IMR-90 (cell line): ENCODE measurements at regions not wholly inside any gene's neighbourhood (a gene's known extent, or its start where the extent isn't known, plus 50 kb on each side); places are given as distances from the start of the nearest gene placed in this dataset.

Source experiments
- ATAC-seq: fragments of 200-7000 bp; cut with Tn5 transposase; 2 replicates; pipeline ENCODE4 v1.9.1; 2020; ENCODE audit warnings: low read depth, mild to moderate bottlenecking, moderate library complexity
- BruUV-seq: library from RNA; stranded (reverse); fragments of 400-500 nt; replicated peaks from 2 replicates; lab custom pipeline; 2021; lab: Mats Ljungman, UMichigan
- CTCF ChIA-PET: fragments of 300-600 bp; formaldehyde crosslinking; extraction: SDS; loops from one replicate; lab custom pipeline; 2021; ENCODE audit warnings: antibody characterized with exemption; lab: Yijun Ruan, JAX
- POLR2A ChIA-PET: fragments of 300-600 bp; sonication (Branson Sonifier 250); formaldehyde crosslinking; loops from one replicate; lab custom pipeline; 2022; ENCODE audit warnings: antibody characterized with exemption; ENCODE audit not compliant: unreplicated experiment; lab: Charles Lee
- DNase-seq: peaks from one replicate; pipeline ENCODE4 v3.0.0; 2013
- H2AFZ ChIP-seq: replicated peaks from 2 replicates; pipeline ENCODE3; 2013; ENCODE audit warnings: low read length, mild to moderate bottlenecking; ENCODE audit not compliant: poor library complexity
- H2AK5ac ChIP-seq: 2 replicates; pipeline ENCODE4 v1.6.1; 2013; ENCODE audit warnings: low read depth, low read length, inconsistent platforms
- H2AK9ac ChIP-seq: replicated peaks from 2 replicates; pipeline ENCODE3; 2013; ENCODE audit warnings: mild to moderate bottlenecking, low read depth, low read length, moderate library complexity; ENCODE audit not compliant: poor library complexity
- H2BK120ac ChIP-seq: 2 replicates; pipeline ENCODE4 v1.6.1; 2013; ENCODE audit warnings: low read depth, low read length, inconsistent platforms
- H2BK15ac ChIP-seq: 3 replicates; pipeline ENCODE4 v1.6.1; 2013; ENCODE audit warnings: low read depth, low read length, inconsistent platforms
- H2BK20ac ChIP-seq: 2 replicates; pipeline ENCODE4 v1.6.1; 2013; ENCODE audit warnings: low read depth, mild to moderate bottlenecking, inconsistent platforms, low read length, moderate library complexity
- H2BK5ac ChIP-seq: 2 replicates; pipeline ENCODE4 v1.6.1; 2013; ENCODE audit warnings: mild to moderate bottlenecking, low read depth, low read length, inconsistent platforms; ENCODE audit not compliant: poor library complexity, severe bottlenecking
- H3K14ac ChIP-seq: replicated peaks from 2 replicates; pipeline ENCODE4 v1.6.1; 2013; ENCODE audit warnings: low read depth, low read length, inconsistent platforms
- H3K18ac ChIP-seq: 2 replicates; pipeline ENCODE4 v1.6.1; 2013; ENCODE audit warnings: low read depth, low read length, control low read depth
- H3K23ac ChIP-seq: 2 replicates; pipeline ENCODE4 v1.6.1; 2013; ENCODE audit warnings: low read depth, low read length, inconsistent platforms
- H3K27ac ChIP-seq: 2 replicates; pipeline ENCODE4 v1.5.1; 2013; ENCODE audit warnings: mild to moderate bottlenecking, control low read depth, low read length; ENCODE audit not compliant: insufficient read depth
- H3K27me3 ChIP-seq: 2 replicates; pipeline ENCODE4 v1.6.1; 2013; ENCODE audit warnings: low read length; ENCODE audit not compliant: control insufficient read depth, insufficient read depth
- H3K36me3 ChIP-seq: 2 replicates; pipeline ENCODE4 v1.6.1; 2013; ENCODE audit warnings: low read length, mixed read lengths; ENCODE audit not compliant: control insufficient read depth, insufficient read depth
- H3K4ac ChIP-seq: 2 replicates; pipeline ENCODE4 v1.6.1; 2013; ENCODE audit warnings: low read depth, low read length, inconsistent platforms
- H3K4me1 ChIP-seq: 2 replicates; pipeline ENCODE4 v1.6.1; 2013; ENCODE audit warnings: low read length, mixed read lengths; ENCODE audit not compliant: control insufficient read depth, insufficient read depth
- H3K4me2 ChIP-seq: 2 replicates; pipeline ENCODE4 v1.6.1; 2013; ENCODE audit warnings: low read depth, mild to moderate bottlenecking, control low read depth, low read length, moderate library complexity
- H3K4me3 ChIP-seq: 2 replicates; pipeline ENCODE4 v1.5.1; 2013; ENCODE audit warnings: low read depth, mild to moderate bottlenecking, control low read depth, low read length, moderate library complexity; ENCODE audit not compliant: insufficient read depth
- H3K56ac ChIP-seq: 2 replicates; pipeline ENCODE4 v1.6.1; 2013; ENCODE audit warnings: low read length, inconsistent platforms; ENCODE audit not compliant: insufficient read depth; ENCODE audit errors: extremely low read depth
- H3K79me1 ChIP-seq, 2 experiments: 2 replicates each; pipeline ENCODE4 v1.6.1; 2013; ENCODE audit warnings: low read length in 2 of 2, inconsistent platforms in 1 of 2, low read depth in 1 of 2
- H3K9ac ChIP-seq: 2 replicates; pipeline ENCODE4 v1.6.1; 2013; ENCODE audit warnings: low read depth, low read length, control low read depth
- H3K9me1 ChIP-seq: 2 replicates; pipeline ENCODE4 v1.6.1; 2013; ENCODE audit warnings: low read length, inconsistent platforms; ENCODE audit not compliant: insufficient read depth
- H3K9me3 ChIP-seq: 2 replicates; pipeline ENCODE4 v1.6.1; 2013; ENCODE audit warnings: low read length; ENCODE audit not compliant: control insufficient read depth, insufficient read depth
- H4K20me1 ChIP-seq: 2 replicates; pipeline ENCODE4 v1.6.1; 2013; ENCODE audit warnings: low read length, inconsistent platforms; ENCODE audit not compliant: insufficient read depth
- H4K5ac ChIP-seq: 2 replicates; pipeline ENCODE4 v1.6.1; 2013; ENCODE audit warnings: mild to moderate bottlenecking, low read depth, low read length, control low read depth
- H4K8ac ChIP-seq, 2 experiments: 2 replicates each; pipeline ENCODE4 v1.6.1; 2013; ENCODE audit warnings: low read depth in 2 of 2, low read length in 2 of 2, control low read depth in 1 of 2, inconsistent platforms in 1 of 2
- H4K91ac ChIP-seq: 2 replicates; pipeline ENCODE4 v1.6.1; 2013; ENCODE audit warnings: low read depth, low read length, inconsistent platforms; ENCODE audit not compliant: insufficient read depth
- BHLHE40 ChIP-seq: fragments of 150-350 bp; IDR thresholded peaks from 2 replicates; pipeline ENCODE4 v1.6.1; 2016; ENCODE audit warnings: mild to moderate bottlenecking, low read depth, low read length
- ELK1 ChIP-seq: fragments of 150-350 bp; IDR thresholded peaks from 2 replicates; pipeline ENCODE4 v1.6.1; 2016; ENCODE audit warnings: low read depth, mild to moderate bottlenecking, low read length, moderate library complexity, borderline replicate concordance
- FOS ChIP-seq: fragments of 150-350 bp; IDR thresholded peaks from 2 replicates; pipeline ENCODE4 v1.6.1; 2016; ENCODE audit warnings: low read depth, low read length
- MAFK ChIP-seq: IDR thresholded peaks from 2 replicates; pipeline ENCODE4 v1.6.1; 2012; ENCODE audit warnings: low read depth, low read length, improper control_type of control experiment
- MXI1 ChIP-seq: IDR thresholded peaks from 2 replicates; pipeline ENCODE4 v1.6.1; 2012; ENCODE audit warnings: low read depth, mild to moderate bottlenecking, low read length, moderate library complexity, borderline replicate concordance
- NFE2L2 ChIP-seq: fragments of 150-350 bp; IDR thresholded peaks from 2 replicates; pipeline ENCODE4 v1.6.1; 2016; ENCODE audit warnings: low read depth, mild to moderate bottlenecking, low read length
- RAD21 ChIP-seq: IDR thresholded peaks from 2 replicates; pipeline ENCODE4 v1.6.1; 2012; ENCODE audit warnings: low read length, improper control_type of control experiment
- RCOR1 ChIP-seq: IDR thresholded peaks from 2 replicates; pipeline ENCODE4 v1.6.1; 2012; ENCODE audit warnings: mild to moderate bottlenecking, low read length, improper control_type of control experiment; ENCODE audit not compliant: insufficient replicate concordance
- USF2 ChIP-seq: fragments of 150-350 bp; IDR thresholded peaks from 2 replicates; pipeline ENCODE4 v1.6.1; 2017; ENCODE audit warnings: mild to moderate bottlenecking, antibody characterized with exemption, low read length, low read depth
- WGBS, 2 experiments: methylation state at CpG; one replicate each; pipeline versions ENCODE4 v1.1.5 to v1.1.7; 2013; ENCODE audit warnings: missing lambda C conversion rate in 2 of 2; ENCODE audit not compliant: insufficient read length in 1 of 2; ENCODE audit errors: extremely low coverage in 2 of 2; 5-methylcytosine and 5-hydroxymethylcytosine counted together
- dilution Hi-C: fragments of 300-500 bp; cut with HindIII; formaldehyde crosslinking; loops from one replicate; pipeline ENCODE4 v1.14.3; 2018; ENCODE audit warnings: low sequenced_read_pairs; ENCODE audit not compliant: unreplicated experiment
- in situ Hi-C: fragments of 300-500 bp; cut with MboI; formaldehyde crosslinking; loops from 3 replicates; pipeline ENCODE4 v1.14.3; 2019; ENCODE audit warnings: low sequenced_read_pairs, inconsistent platforms, mixed read lengths
- intact Hi-C: fragments of 100-400 bp; cut with micrococcal nuclease; formaldehyde crosslinking; loops from 2 replicates; pipeline ENCODE4 v1.10.0; 2022

GRCh38 chr4:171117457-171117856 is 695.7 kb upstream of the GALNTL6 start:
- Histone ChIP-seq H4K91ac (no peak overlapping the region), H3K56ac (no peak overlapping the region), H3K36me3 (no peaks in the 10 kb centered on the region), H4K5ac (no peak overlapping the region), H2AK9ac (no peak overlapping the region), H3K27me3 (no peaks in the 10 kb centered on the region), H2BK15ac (no peak overlapping the region), H3K4ac (no peak overlapping the region), H3K9me3 (peaks cover 5% of the 10 kb centered on the region; the same call in 1 of the 2 replicates), H2BK5ac (no peak overlapping the region), H3K9ac (no peak overlapping the region), H3K27ac (no peak overlapping the region), H3K14ac (no peak overlapping the region), H2BK120ac (no peak overlapping the region), H4K8ac (no peak overlapping the region), H2BK20ac (no peak overlapping the region), H3K18ac (no peak overlapping the region), H2AFZ (no peak overlapping the region), H3K79me1 (no peaks in the 10 kb centered on the region), H3K9me1 (no peaks in the 10 kb centered on the region), H3K23ac (no peak overlapping the region), H3K4me3 (no peak overlapping the region), H4K20me1 (no peaks in the 10 kb centered on the region), H2AK5ac (no peak overlapping the region), H3K4me1 (no peaks in the 10 kb centered on the region), H3K4me2 (no peak overlapping the region)
- BruUV-seq = no TSS peak
- WGBS, 2 experiments = no CpG with 5 or more reads among the region's 1 CpG
- in situ Hi-C loops (no loop called here), dilution Hi-C loops (no loop called here), intact Hi-C loops (no loop called here)
- TF ChIP-seq MAFK (no peak), BHLHE40 (no peak), FOS (no peak), ELK1 (no peak), RCOR1 (no peak), MXI1 (no peak), NFE2L2 (no peak), RAD21 (no peak), USF2 (no peak)
- DNase-seq = no peak
- ChIA-PET CTCF (no interaction called here), POLR2A (no interaction called here)
- no peak for ATAC-seq
